Skeletal muscle tissue (tissue), 3 donors: ENCODE measurements at regions not wholly inside any gene's neighbourhood (a gene's known extent, or its start where the extent isn't known, plus 50 kb on each side); places are given as distances from the start of the nearest gene placed in this dataset.

Experiments
- H3K27ac ChIP-seq: one replicate; pipeline ENCODE4 v1.7.0; 2013; ENCODE audit warnings: mild to moderate bottlenecking, low read depth, low read length, inconsistent platforms
- H3K27me3 ChIP-seq, 3 donors: one replicate each; pipeline ENCODE4 v1.7.0; 2013; ENCODE audit warnings: low read length in 3 of 3; ENCODE audit not compliant: control insufficient read depth in 3 of 3, insufficient read depth in 3 of 3
- H3K36me3 ChIP-seq, 3 donors: one replicate each; pipeline ENCODE4 v1.7.0; 2013; ENCODE audit warnings: low read length in 3 of 3; ENCODE audit not compliant: control insufficient read depth in 3 of 3, insufficient read depth in 3 of 3
- H3K4me1 ChIP-seq, 3 donors: one replicate each; pipeline ENCODE4 v1.7.0; 2013; ENCODE audit warnings: low read length in 3 of 3, mild to moderate bottlenecking in 3 of 3; ENCODE audit not compliant: control insufficient read depth in 3 of 3, insufficient read depth in 3 of 3
- H3K4me3 ChIP-seq, 3 donors: one replicate each; pipeline ENCODE4 v1.7.0; 2013; ENCODE audit warnings: low read length in 3 of 3
- H3K9ac ChIP-seq, 3 donors: one replicate each; pipeline ENCODE4 v1.7.0; 2013; ENCODE audit warnings: low read length in 3 of 3, mild to moderate bottlenecking in 3 of 3, moderate library complexity in 2 of 3, low read depth in 1 of 3
- H3K9me3 ChIP-seq, 3 donors: one replicate each; pipeline ENCODE4 v1.7.0; 2013; ENCODE audit warnings: low read length in 3 of 3; ENCODE audit not compliant: control insufficient read depth in 3 of 3
- donor health status: Osteomylitis.

- H3K9me3 ChIP-seq = no peaks in the 10 kb centered on the region
- H3K9ac ChIP-seq = no peak overlapping the region
- H3K27me3 ChIP-seq = no peaks in the 10 kb centered on the region
- no peaks in the 10 kb centered on the region for H3K4me1 ChIP-seq
- no peak overlapping the region for H3K27ac ChIP-seq
- no peak overlapping the region for H3K4me3 ChIP-seq
- H3K36me3 ChIP-seq = no peaks in the 10 kb centered on the region
Observed at GRCh38 chr20:60694763-60695162, 557.3 kb upstream of the CDH4 start.

- Histone ChIP-seq H3K36me3 (no peaks in the 10 kb centered on the region), H3K4me1 (no peaks in the 10 kb centered on the region), H3K9me3 (no peaks in the 10 kb centered on the region), H3K27me3 (no peaks in the 10 kb centered on the region), H3K27ac (no peak overlapping the region), H3K9ac (no peak overlapping the region), H3K4me3 (no peak overlapping the region)
Observed at GRCh38 chr20:60695226-60696000, 556.6 kb upstream of the CDH4 start.

- no peaks in the 10 kb centered on the region for H3K9me3 ChIP-seq
- no peaks in the 10 kb centered on the region for H3K36me3 ChIP-seq
- no peak overlapping the region for H3K4me3 ChIP-seq
- H3K27ac ChIP-seq = no peak overlapping the region
- H3K4me1 ChIP-seq = no peaks in the 10 kb centered on the region
- no peak overlapping the region for H3K9ac ChIP-seq
- no peaks in the 10 kb centered on the region for H3K27me3 ChIP-seq
Observed at GRCh38 chr20:60697252-60697651, 554.8 kb upstream of the CDH4 start.

GRCh38 chr20:60700728-60701127 lies 551.3 kb upstream of the CDH4 start:
- H3K27me3 ChIP-seq = no peaks in the 10 kb centered on the region

GRCh38 chr20:60704147-60704546 lies 547.9 kb upstream of the CDH4 start:
- no peaks in the 10 kb centered on the region for H3K4me1 ChIP-seq
- H3K36me3 ChIP-seq = no peaks in the 10 kb centered on the region

More at GRCh38 chr20:60700728-60701127, 551.3 kb upstream of the CDH4 start:
- H3K36me3 ChIP-seq = no peaks in the 10 kb centered on the region
- no peaks in the 10 kb centered on the region for H3K9me3 ChIP-seq
- no peak overlapping the region for H3K9ac ChIP-seq
- H3K4me1 ChIP-seq = no peaks in the 10 kb centered on the region
- H3K27ac ChIP-seq = no peak overlapping the region
- H3K4me3 ChIP-seq = no peak overlapping the region

GRCh38 chr20:60713396-60713795 lies 538.7 kb upstream of the CDH4 start:
- Histone ChIP-seq H3K9ac (no peak overlapping the region), H3K27me3 (peaks cover 0 to 6% (median 0%) of the 10 kb centered on the region in 3 donors), H3K9me3 (no peaks in the 10 kb centered on the region), H3K4me1 (no peaks in the 10 kb centered on the region), H3K27ac (no peak overlapping the region), H3K4me3 (no peak overlapping the region), H3K36me3 (no peaks in the 10 kb centered on the region)

More at GRCh38 chr20:60704147-60704546, 547.9 kb upstream of the CDH4 start:
- Histone ChIP-seq H3K9ac (no peak overlapping the region), H3K9me3 (no peaks in the 10 kb centered on the region), H3K4me3 (no peak overlapping the region), H3K27ac (no peak overlapping the region), H3K27me3 (no peaks in the 10 kb centered on the region)

GRCh38 chr20:60715172-60715571 lies 536.9 kb upstream of the CDH4 start:
- Histone ChIP-seq H3K27ac (no peak overlapping the region), H3K4me3 (no peak overlapping the region), H3K4me1 (no peaks in the 10 kb centered on the region), H3K9me3 (no peaks in the 10 kb centered on the region), H3K27me3 (peaks cover 0 to 6% (median 0%) of the 10 kb centered on the region in 3 donors), H3K36me3 (no peaks in the 10 kb centered on the region), H3K9ac (no peak overlapping the region)

GRCh38 chr20:60718743-60719480 lies 533.1 kb upstream of the CDH4 start:
- Histone ChIP-seq H3K27me3 (peaks cover 0 to 6% (median 0%) of the 10 kb centered on the region in 3 donors), H3K9me3 (no peaks in the 10 kb centered on the region), H3K9ac (no peak overlapping the region), H3K36me3 (no peaks in the 10 kb centered on the region), H3K27ac (no peak overlapping the region), H3K4me1 (no peaks in the 10 kb centered on the region), H3K4me3 (no peak overlapping the region)

- Histone ChIP-seq H3K9me3 (no peaks in the 10 kb centered on the region), H3K4me1 (no peaks in the 10 kb centered on the region), H3K27ac (no peak overlapping the region), H3K27me3 (peaks cover 0 to 3% (median 0%) of the 10 kb centered on the region in 3 donors), H3K9ac (no peak overlapping the region), H3K4me3 (no peak overlapping the region), H3K36me3 (no peaks in the 10 kb centered on the region)
Observed at GRCh38 chr20:60725311-60725906, 526.7 kb upstream of the CDH4 start.

- Histone ChIP-seq H3K36me3 (no peaks in the 10 kb centered on the region), H3K9ac (no peak overlapping the region), H3K4me3 (no peak overlapping the region), H3K27me3 (peaks cover 0 to 3% (median 0%) of the 10 kb centered on the region in 3 donors), H3K9me3 (no peaks in the 10 kb centered on the region), H3K27ac (no peak overlapping the region), H3K4me1 (no peaks in the 10 kb centered on the region)
Observed at GRCh38 chr20:60727425-60727824, 524.6 kb upstream of the CDH4 start.
